Renal pelvis (tissue), 1 donor: ENCODE measurements at regions not wholly inside any gene's neighbourhood (a gene's known extent, or its start where the extent isn't known, plus 50 kb on each side); places are given as distances from the start of the nearest gene placed in this dataset.

Experiments used
- DNase-seq: peaks from one replicate; pipeline ENCODE4 v3.0.0-alpha.2; 2013

- no peak for DNase-seq
These were observed 52.8 kb upstream of the SV2C start for GRCh38 chr5:76030343-76030742.

GRCh38 chr5:76029739-76030138 is 53.4 kb upstream of the SV2C start:
- no peak for DNase-seq

- no peak for DNase-seq
These were observed 57.4 kb upstream of the SV2C start for GRCh38 chr5:76025790-76026189.

- DNase-seq: no peak
These were observed 58.1 kb upstream of the SV2C start for GRCh38 chr5:76025069-76025468.

- DNase-seq: no peak
These were observed 60.6 kb upstream of the SV2C start for GRCh38 chr5:76022611-76023010.

GRCh38 chr5:76021936-76022584 is 61.1 kb upstream of the SV2C start:
- DNase-seq: no peak

GRCh38 chr5:76016258-76016657 is 66.9 kb upstream of the SV2C start:
- DNase-seq: no peak

GRCh38 chr5:76014005-76014404 is 69.2 kb upstream of the SV2C start:
- DNase-seq: no peak

- no peak for DNase-seq
These were observed 75.3 kb upstream of the SV2C start for GRCh38 chr5:76007904-76008303.

GRCh38 chr5:76000582-76000981 is 82.6 kb upstream of the SV2C start:
- DNase-seq: no peak

- DNase-seq: no peak
These were observed 89.3 kb upstream of the SV2C start for GRCh38 chr5:75993643-75994520.

GRCh38 chr5:75993183-75993582 is 90.0 kb upstream of the SV2C start:
- no peak for DNase-seq

GRCh38 chr5:75992753-75993152 is 90.4 kb upstream of the SV2C start:
- DNase-seq: no peak

- no peak for DNase-seq
These were observed 98.1 kb upstream of the SV2C start for GRCh38 chr5:75985077-75985476.

GRCh38 chr5:75975496-75975895 is 107.7 kb upstream of the SV2C start:
- DNase-seq: no peak

GRCh38 chr5:75965292-75965691 is 117.9 kb upstream of the SV2C start:
- DNase-seq: no peak

GRCh38 chr5:75964008-75964407 is 119.2 kb upstream of the SV2C start:
- no peak for DNase-seq

GRCh38 chr5:75963554-75963953 is 119.6 kb upstream of the SV2C start:
- no peak for DNase-seq

- DNase-seq: no peak
These were observed 121.4 kb upstream of the SV2C start for GRCh38 chr5:75961818-75962217.

GRCh38 chr5:75960129-75960528 is 123.1 kb upstream of the SV2C start:
- no peak for DNase-seq

- no peak for DNase-seq
These were observed 130.2 kb upstream of the SV2C start for GRCh38 chr5:75952963-75953362.

- no peak for DNase-seq
These were observed 130.9 kb upstream of the SV2C start for GRCh38 chr5:75952291-75952690.

- DNase-seq: no peak
These were observed 131.5 kb upstream of the SV2C start for GRCh38 chr5:75951716-75952115.

GRCh38 chr5:75951158-75951557 is 132.0 kb upstream of the SV2C start:
- DNase-seq: no peak
